HG03039 (cell line): ENCODE measurements at regions not wholly inside any gene's neighbourhood (a gene's known extent, or its start where the extent isn't known, plus 50 kb on each side); places are given as distances from the start of the nearest gene placed in this dataset.

Experiments used
- ATAC-seq: cut with Tn5 transposase; IDR thresholded peaks from one replicate; pipeline ENCODE4 v1.9.1; 2021; ENCODE audit warnings: mild to moderate bottlenecking, moderate library complexity; ENCODE audit not compliant: unreplicated experiment

DNA sequence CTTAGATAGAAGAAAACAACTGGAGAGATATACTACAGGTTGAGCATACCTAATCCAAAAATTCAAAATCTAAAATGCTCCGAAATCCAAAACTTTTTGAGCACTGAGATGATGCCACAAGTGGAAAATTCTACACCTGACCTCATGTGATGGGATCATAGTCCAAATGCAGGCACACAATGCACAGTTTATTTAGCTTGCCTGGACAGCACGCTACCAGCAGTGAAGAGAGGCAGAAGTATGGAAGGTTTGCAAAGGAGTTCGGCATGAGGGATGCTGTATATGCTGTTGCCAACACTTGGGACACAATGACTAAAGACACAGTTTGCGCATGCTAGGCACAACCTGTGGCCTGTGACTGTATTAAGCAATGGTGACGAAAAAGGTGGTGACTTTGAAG lies 58.1 kb upstream of the CAND1 start:
- ATAC-seq = no peak

DNA sequence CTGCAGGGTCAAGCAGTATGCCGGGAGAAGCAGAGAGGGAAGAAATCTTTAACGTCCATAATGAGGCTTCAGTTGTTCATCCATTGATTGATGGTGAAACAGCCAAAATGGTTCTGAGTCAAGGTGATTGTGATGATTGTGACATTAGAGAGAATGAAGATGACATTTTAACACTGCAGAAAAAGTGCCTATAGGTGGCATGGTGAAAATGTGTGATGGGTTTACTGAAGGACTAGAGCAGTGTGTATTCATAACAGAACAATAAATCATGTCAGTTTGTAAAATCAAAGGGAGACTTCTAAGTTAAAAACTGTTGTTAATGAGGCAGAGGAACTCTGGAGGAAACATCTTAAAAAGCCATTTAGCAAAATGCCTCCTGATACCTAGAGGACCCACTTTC lies 57.7 kb upstream of the CAND1 start:
- ATAC-seq = no peak

DNA sequence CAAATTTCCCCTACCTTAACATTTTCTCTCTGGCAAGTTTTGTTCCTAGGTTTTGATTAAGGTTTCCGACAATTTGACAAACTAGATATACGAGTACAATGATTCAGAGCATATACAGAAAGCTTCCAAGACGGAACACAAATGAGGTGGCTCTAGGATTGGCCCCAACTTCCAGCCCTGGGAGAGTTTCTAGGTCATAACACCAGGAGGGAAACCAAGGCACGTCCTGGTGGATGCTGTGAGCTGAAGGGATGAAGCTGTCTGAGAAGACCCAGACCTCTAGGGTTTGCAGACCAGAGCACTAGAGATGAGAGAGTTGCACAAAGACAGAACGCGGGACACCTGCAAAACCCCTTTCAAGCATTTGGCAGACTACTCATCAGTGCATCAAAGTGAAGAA lies 51.5 kb upstream of the CAND1 start:
- no peak for ATAC-seq
